ENCODE measurements at regions not wholly inside any gene's neighbourhood (a gene's known extent, or its start where the extent isn't known, plus 50 kb on each side); places are given as distances from the start of the nearest gene placed in this dataset.

- no peak for TF ChIP-seq CTCF (IDR thresholded peaks at IDR 0.05; ENCODE audit: borderline replicate concordance, extremely low read depth, low read length, poor library complexity, severe bottlenecking)
- no peak for TF ChIP-seq EZH2 (IDR thresholded peaks at IDR 0.05; ENCODE audit: borderline replicate concordance, low read depth, low read length, severe bottlenecking)
Observed at GRCh38 chr5:135269931-135270421, 129.1 kb downstream of the MACROH2A1 start.
